ENCODE measurements at regions not wholly inside any gene's neighbourhood (a gene's known extent, or its start where the extent isn't known, plus 50 kb on each side); places are given as distances from the start of the nearest gene placed in this dataset.

- ATAC-seq (no peak), DNase-seq (ENCODE audit: low read depth, low spot score) (no peak)
- Histone ChIP-seq H3K4me1 (ENCODE audit: control insufficient read depth, insufficient read depth, low read length) (no peaks in the 10 kb centered on the region), H3K27me3 (ENCODE audit: control insufficient read depth, insufficient read depth, low read length) (no peaks in the 10 kb centered on the region), H3K4me3 (ENCODE audit: low read depth in 2 of 2, low read length in 2 of 2) (no peak overlapping the region), H3K27ac (ENCODE audit: low read length) (no peak overlapping the region), H3K36me3 (ENCODE audit: control insufficient read depth, insufficient read depth, low read length) (no peaks in the 10 kb centered on the region), H3K9me3 (ENCODE audit: control insufficient read depth, insufficient read depth, low read depth, low read length) (no peaks in the 10 kb centered on the region)
- in situ Hi-C loops (cut with HindIII; ENCODE audit: low pct_unique_long_range_greater_than_20kb, low sequenced_read_pairs) (no loop called here), intact Hi-C loops (cut with micrococcal nuclease; ENCODE audit: unreplicated experiment) (no loop called here)
- no TSS peak for BruUV-seq (replicated peaks)
- POLR2A ChIA-PET = no interaction called here
- CTCF ChIA-PET = no interaction called here
- TF ChIP-seq SIN3A (IDR thresholded peaks at IDR 0.05; ENCODE audit: borderline replicate concordance, insufficient read depth, low read depth, low read length) (no peak), POLR2AphosphoS5 (IDR thresholded peaks at IDR 0.05; ENCODE audit: low read depth, low read length) (no peak), CTCF (IDR thresholded peaks at IDR 0.05) (no peak), TCF7L2 (IDR thresholded peaks at IDR 0.05; ENCODE audit: low read depth, low read length) (no peak), REST (IDR thresholded peaks at IDR 0.05; ENCODE audit: insufficient read depth in 1 of 2, low read depth in 2 of 2, low read length in 1 of 2) (no peak)
These were observed 89.1 kb upstream of the GCFC2 start for GRCh38 chr2:75799859-75800258.

GRCh38 chr2:75798569-75798968 is 87.9 kb upstream of the GCFC2 start:
- TF ChIP-seq SIN3A (IDR thresholded peaks at IDR 0.05; ENCODE audit: borderline replicate concordance, insufficient read depth, low read depth, low read length) (no peak), CTCF (IDR thresholded peaks at IDR 0.05) (no peak), TCF7L2 (IDR thresholded peaks at IDR 0.05; ENCODE audit: low read depth, low read length) (no peak), POLR2AphosphoS5 (IDR thresholded peaks at IDR 0.05; ENCODE audit: low read depth, low read length) (no peak), REST (IDR thresholded peaks at IDR 0.05; ENCODE audit: insufficient read depth in 1 of 2, low read depth in 2 of 2, low read length in 1 of 2) (no peak)
- Histone ChIP-seq H3K27ac (ENCODE audit: low read length) (no peak overlapping the region), H3K27me3 (ENCODE audit: control insufficient read depth, insufficient read depth, low read length) (no peaks in the 10 kb centered on the region), H3K9me3 (ENCODE audit: control insufficient read depth, insufficient read depth, low read depth, low read length) (no peaks in the 10 kb centered on the region), H3K36me3 (ENCODE audit: control insufficient read depth, insufficient read depth, low read length) (no peaks in the 10 kb centered on the region), H3K4me3 (ENCODE audit: low read depth in 2 of 2, low read length in 2 of 2) (no peak overlapping the region), H3K4me1 (ENCODE audit: control insufficient read depth, insufficient read depth, low read length) (no peaks in the 10 kb centered on the region)
- intact Hi-C loops (cut with micrococcal nuclease; ENCODE audit: unreplicated experiment) (no loop called here), in situ Hi-C loops (cut with HindIII; ENCODE audit: low pct_unique_long_range_greater_than_20kb, low sequenced_read_pairs) (no loop called here)
- ChIA-PET POLR2A (no interaction called here), CTCF (no interaction called here)
- DNase-seq (ENCODE audit: low read depth, low spot score) = no peak
- BruUV-seq (replicated peaks) = no TSS peak
- ATAC-seq = no peak

Measured in Panc1 (cell line).